NAMALWA (cell line): ENCODE measurements at regions not wholly inside any gene's neighbourhood (a gene's known extent, or its start where the extent isn't known, plus 50 kb on each side); places are given as distances from the start of the nearest gene placed in this dataset.
"Not testable (repeated sequence)": the region's sequence is repeated elsewhere in the genome, so short reads cannot be mapped to it uniquely, and the experiment has no call there.

ENCODE experiments used
- DNase-seq: peaks from one replicate; pipeline ENCODE4 v3.0.0-alpha.2; 2015; ENCODE audit warnings: low spot score

GRCh38 chr4:95898226-95898625 is 58.3 kb downstream of the PDHA2 start:
- DNase-seq: no peak

GRCh38 chr4:95909211-95909610 is 69.3 kb downstream of the PDHA2 start:
- DNase-seq: no peak

GRCh38 chr4:95910749-95911148 is 70.9 kb downstream of the PDHA2 start:
- no peak for DNase-seq

GRCh38 chr4:95921470-95921869 is 81.6 kb downstream of the PDHA2 start:
- DNase-seq: no peak

- no peak for DNase-seq
Observed at GRCh38 chr4:95929448-95930064, 89.7 kb downstream of the PDHA2 start.

- DNase-seq: no peak
Observed at GRCh38 chr4:95939141-95939540, 99.2 kb downstream of the PDHA2 start.

GRCh38 chr4:95949136-95949765 is 109.4 kb downstream of the PDHA2 start:
- DNase-seq: no peak

- DNase-seq: no peak
Observed at GRCh38 chr4:95949808-95950207, 109.9 kb downstream of the PDHA2 start.

- not testable (repeated sequence) for DNase-seq
Observed at GRCh38 chr4:95952538-95952937, 112.6 kb downstream of the PDHA2 start.

GRCh38 chr4:95956094-95956493 is 116.2 kb downstream of the PDHA2 start:
- DNase-seq: no peak

- no peak for DNase-seq
Observed at GRCh38 chr4:95957054-95957453, 117.2 kb downstream of the PDHA2 start.

- no peak for DNase-seq
Observed at GRCh38 chr4:95957759-95958158, 117.9 kb downstream of the PDHA2 start.

GRCh38 chr4:95959182-95959581 is 119.3 kb downstream of the PDHA2 start:
- no peak for DNase-seq

- DNase-seq: no peak
Observed at GRCh38 chr4:95959633-95960032, 119.7 kb downstream of the PDHA2 start.

- DNase-seq: no peak
Observed at GRCh38 chr4:95963456-95963855, 123.6 kb downstream of the PDHA2 start.

GRCh38 chr4:95979961-95980876 is 140.3 kb downstream of the PDHA2 start:
- DNase-seq: no peak

- DNase-seq: no peak
Observed at GRCh38 chr4:95980877-95981360, 141.0 kb downstream of the PDHA2 start.

- no peak for DNase-seq
Observed at GRCh38 chr4:95981591-95981990, 141.7 kb downstream of the PDHA2 start.

GRCh38 chr4:95982516-95982915 is 142.6 kb downstream of the PDHA2 start:
- DNase-seq: no peak

- DNase-seq: no peak
Observed at GRCh38 chr4:95984081-95984480, 144.2 kb downstream of the PDHA2 start.

- DNase-seq: no peak
Observed at GRCh38 chr4:95985051-95985450, 145.2 kb downstream of the PDHA2 start.

GRCh38 chr4:95985791-95986550 is 146.1 kb downstream of the PDHA2 start:
- no peak for DNase-seq
